ENCODE measurements at regions not wholly inside any gene's neighbourhood (a gene's known extent, or its start where the extent isn't known, plus 50 kb on each side); places are given as distances from the start of the nearest gene placed in this dataset.
"Not testable (repeated sequence)": the region's sequence is repeated elsewhere in the genome, so short reads cannot be mapped to it uniquely, and the experiment has no call there.

DNA sequence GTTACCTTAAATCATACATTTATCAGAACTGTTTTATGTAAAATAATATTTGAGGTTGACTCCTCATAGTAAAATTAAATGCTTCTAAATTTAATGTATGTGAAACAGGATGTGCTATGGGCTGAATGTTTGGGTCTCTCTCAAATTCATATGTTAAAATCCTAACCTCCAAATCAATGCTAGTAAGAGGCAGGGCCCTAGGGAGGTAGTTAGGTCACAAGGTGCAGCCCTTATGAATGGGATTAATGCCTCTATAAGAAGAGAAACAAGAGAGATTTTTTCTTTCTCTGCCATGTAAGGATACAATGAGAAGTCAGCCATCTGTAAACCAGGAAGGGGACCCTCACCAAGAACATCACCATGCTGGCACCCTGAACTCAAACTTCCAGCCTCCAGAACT, 67.2 kb upstream of the ETAA1 start (continued):
- TF ChIP-seq ZBTB49 (tag by site-specific recombination; IDR thresholded peaks at IDR 0.05; ENCODE audit: low read depth) (no peak), ZNF16 (tag by site-specific recombination; IDR thresholded peaks at IDR 0.05; ENCODE audit: low read depth) (no peak), ZNF518A (tag by site-specific recombination; conservative IDR thresholded peaks at IDR 0.05; ENCODE audit: low read depth) (no peak)

DNA sequence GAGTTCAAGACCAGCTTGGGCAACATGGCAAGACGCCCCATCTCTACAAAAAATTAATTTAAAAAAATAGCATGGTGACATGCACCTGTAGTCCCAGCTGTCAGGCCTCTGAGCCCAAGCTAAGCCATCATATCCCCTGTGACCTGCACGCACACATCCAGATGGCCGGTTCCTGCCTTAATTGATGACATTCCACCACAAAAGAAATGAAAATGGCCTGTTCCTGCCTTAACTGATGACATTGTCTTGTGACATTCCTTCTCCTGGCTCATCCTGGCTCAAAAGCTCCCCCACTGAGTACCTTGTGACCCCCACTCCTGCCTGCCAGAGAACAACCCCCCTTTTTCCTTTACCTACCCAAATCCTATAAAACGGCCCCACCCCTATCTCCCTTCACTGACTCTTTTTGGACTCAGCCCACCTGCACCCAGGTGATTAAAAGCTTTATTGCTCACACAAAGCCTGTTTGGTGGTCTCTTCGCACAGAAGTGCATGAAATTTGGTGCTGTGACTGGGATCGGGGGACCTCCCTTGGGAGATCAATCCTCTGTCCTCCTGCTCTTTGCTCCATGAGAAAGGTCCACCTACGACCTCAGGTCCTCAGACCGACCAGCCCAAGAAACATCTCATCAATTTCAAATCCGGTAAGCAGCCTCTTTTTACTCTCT, 65.6 kb upstream of the ETAA1 start:
- H3K27ac ChIP-seq (ENCODE audit: extremely low read depth, low read depth, low read length): not testable (repeated sequence)

DNA sequence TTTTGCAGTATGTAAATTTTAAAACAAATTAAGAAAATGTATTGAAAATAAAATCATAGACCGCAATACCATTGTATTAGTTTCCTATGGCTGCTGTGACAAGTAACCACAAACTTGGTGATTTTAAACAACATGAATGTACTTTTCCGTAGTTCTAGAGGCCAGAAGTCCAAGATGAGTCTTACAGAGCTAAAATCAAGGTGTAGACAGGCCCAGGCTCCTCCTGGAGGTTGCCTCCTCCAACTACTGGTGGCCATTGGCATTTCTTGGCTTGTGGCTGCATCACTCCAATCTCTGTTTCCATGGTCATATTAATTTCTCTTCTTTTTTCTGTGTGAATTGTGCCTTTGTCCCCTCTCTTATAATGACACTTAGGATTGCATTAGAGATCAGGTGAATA, 59.2 kb upstream of the ETAA1 start:
- POLR2A ChIA-PET: no interaction called here

More for the DNA sequence above, 65.6 kb upstream of the ETAA1 start:
- H3K4me3 ChIP-seq (ENCODE audit: low read depth, low read length); H3K9me3 ChIP-seq (ENCODE audit: control insufficient read depth, insufficient read depth, low read depth, low read length); H3K4me1 ChIP-seq (ENCODE audit: control insufficient read depth, insufficient read depth, low read length); H3K36me3 ChIP-seq (ENCODE audit: control insufficient read depth in 2 of 2, insufficient read depth in 1 of 2, low read length in 2 of 2); POLR2A ChIA-PET; CTCF ChIA-PET: not testable (repeated sequence)

More for the DNA sequence above, 59.2 kb upstream of the ETAA1 start:
- no peak overlapping the region for H3K27ac ChIP-seq (ENCODE audit: extremely low read depth, low read depth, low read length)
- H3K36me3 ChIP-seq (ENCODE audit: control insufficient read depth in 2 of 2, insufficient read depth in 1 of 2, low read length in 2 of 2): no peaks in the 10 kb centered on the region
- no peaks in the 10 kb centered on the region for H3K4me1 ChIP-seq (ENCODE audit: control insufficient read depth, insufficient read depth, low read length)
- H3K9me3 ChIP-seq (ENCODE audit: control insufficient read depth, insufficient read depth, low read depth, low read length): no peaks in the 10 kb centered on the region
- H3K4me3 ChIP-seq (ENCODE audit: low read depth, low read length): no peak overlapping the region
- no peak for TF ChIP-seq ZNF830 (tag by site-specific recombination; IDR thresholded peaks at IDR 0.05; ENCODE audit: low read depth)
- TF ChIP-seq, protein P1, sequence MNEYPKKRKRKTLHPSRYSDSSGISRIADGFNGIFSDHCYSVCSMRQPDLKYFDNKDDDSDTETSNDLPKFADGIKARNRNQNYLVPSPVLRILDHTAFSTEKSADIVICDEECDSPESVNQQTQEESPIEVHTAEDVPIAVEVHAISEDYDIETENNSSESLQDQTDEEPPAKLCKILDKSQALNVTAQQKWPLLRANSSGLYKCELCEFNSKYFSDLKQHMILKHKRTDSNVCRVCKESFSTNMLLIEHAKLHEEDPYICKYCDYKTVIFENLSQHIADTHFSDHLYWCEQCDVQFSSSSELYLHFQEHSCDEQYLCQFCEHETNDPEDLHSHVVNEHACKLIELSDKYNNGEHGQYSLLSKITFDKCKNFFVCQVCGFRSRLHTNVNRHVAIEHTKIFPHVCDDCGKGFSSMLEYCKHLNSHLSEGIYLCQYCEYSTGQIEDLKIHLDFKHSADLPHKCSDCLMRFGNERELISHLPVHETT (tag by site-specific recombination; IDR thresholded peaks at IDR 0.05): no peak
- TF ChIP-seq, protein P2, sequence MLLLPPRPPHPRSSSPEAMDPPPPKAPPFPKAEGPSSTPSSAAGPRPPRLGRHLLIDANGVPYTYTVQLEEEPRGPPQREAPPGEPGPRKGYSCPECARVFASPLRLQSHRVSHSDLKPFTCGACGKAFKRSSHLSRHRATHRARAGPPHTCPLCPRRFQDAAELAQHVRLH (tag by site-specific recombination; IDR thresholded peaks at IDR 0.05): no peak
- TF ChIP-seq HOXD13 (CRISPR knock-in tag; IDR thresholded peaks at IDR 0.05; ENCODE audit: borderline replicate concordance): no peak
- TF ChIP-seq ZNF692 (tag by site-specific recombination; IDR thresholded peaks at IDR 0.05): no peak
- no peak for TF ChIP-seq SP7 (tag by site-specific recombination; IDR thresholded peaks at IDR 0.05)
- no peak for TF ChIP-seq ZNF747 (tag by site-specific recombination; IDR thresholded peaks at IDR 0.05)
- CTCF ChIA-PET: no interaction called here
